NCI-H1092 (cell line): ENCODE measurements at regions not wholly inside any gene's neighbourhood (a gene's known extent, or its start where the extent isn't known, plus 50 kb on each side); places are given as distances from the start of the nearest gene placed in this dataset.

Experiments
- DNase-seq: peaks from one replicate; lab custom pipeline; 2025; lab: John Stamatoyannopoulos, UW

DNA sequence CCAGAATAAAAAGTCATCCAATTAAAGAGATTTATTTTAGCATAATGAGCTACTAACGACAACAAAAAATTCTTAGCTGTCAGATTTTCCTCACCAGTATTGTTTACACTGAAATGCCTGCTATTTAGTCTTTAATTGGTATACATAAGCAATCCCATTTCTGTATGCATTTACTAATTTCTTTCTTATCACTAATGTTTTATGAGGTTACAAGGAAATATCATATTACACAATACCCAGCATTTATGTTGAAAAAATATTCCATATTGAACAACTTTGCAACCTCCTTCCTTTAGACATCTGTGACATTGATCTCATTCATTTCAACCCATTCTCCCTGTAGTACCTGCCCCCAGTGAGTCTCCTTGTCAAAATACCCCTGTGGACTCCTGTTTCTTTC is 135.4 kb downstream of the SLITRK6 start:
- DNase-seq, result no peak

DNA sequence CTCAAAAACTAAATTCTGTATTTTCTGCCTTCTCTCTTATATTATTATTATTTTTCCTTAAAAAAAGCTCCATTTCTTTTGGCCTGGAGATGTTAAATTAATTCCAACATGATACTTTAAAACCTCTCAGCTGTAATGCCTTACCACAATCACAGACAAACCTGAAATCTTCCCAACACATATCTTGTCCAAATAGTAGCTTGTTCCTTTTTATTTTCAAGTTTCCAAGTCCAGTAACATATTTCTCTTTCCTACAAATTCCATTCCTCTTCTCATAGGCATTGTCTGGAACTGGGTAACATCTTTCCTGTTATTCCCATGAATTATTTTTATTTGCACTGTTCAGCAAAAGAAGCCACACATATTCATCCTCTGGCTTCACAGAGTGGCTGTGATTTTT is 137.0 kb downstream of the SLITRK6 start:
- DNase-seq, result no peak

DNA sequence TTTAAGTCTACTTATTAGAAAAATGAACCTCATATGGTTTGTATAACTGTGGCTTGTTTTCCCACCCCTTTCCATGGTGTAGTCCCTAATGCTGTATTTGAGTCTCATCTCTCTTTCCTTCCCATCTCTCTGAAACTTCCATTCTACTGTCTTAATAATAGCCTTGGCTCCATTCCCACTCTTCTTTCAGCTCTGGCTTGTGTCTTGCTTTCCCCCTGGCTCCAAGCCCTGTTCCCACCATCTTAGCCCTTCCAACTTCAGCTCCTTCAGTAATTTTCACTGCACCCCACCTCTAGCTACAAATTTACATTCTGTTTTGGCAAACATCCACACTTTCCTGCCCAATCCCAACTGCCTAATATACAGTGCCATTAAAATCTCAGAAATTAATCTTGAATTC is 137.5 kb downstream of the SLITRK6 start:
- DNase-seq, result no peak

DNA sequence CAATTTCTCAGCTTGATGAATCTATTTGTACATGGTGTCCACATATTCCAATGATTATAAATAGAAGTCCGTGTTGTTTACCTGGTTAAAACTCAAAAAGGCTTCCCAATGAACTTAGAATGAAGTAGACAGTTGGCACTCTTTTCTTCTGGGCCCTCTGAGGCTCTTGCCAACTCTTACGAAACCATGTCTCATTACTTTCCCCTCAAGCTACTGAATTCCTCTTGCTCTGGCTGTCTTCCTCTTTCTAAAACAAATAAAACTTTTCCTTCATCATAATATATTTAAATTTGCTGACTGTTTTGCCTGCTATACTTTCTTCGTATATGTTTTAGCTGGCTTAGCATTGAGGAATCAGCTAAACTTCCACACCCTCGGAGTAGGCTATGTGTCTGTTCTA is 139.7 kb downstream of the SLITRK6 start:
- DNase-seq, result no peak

DNA sequence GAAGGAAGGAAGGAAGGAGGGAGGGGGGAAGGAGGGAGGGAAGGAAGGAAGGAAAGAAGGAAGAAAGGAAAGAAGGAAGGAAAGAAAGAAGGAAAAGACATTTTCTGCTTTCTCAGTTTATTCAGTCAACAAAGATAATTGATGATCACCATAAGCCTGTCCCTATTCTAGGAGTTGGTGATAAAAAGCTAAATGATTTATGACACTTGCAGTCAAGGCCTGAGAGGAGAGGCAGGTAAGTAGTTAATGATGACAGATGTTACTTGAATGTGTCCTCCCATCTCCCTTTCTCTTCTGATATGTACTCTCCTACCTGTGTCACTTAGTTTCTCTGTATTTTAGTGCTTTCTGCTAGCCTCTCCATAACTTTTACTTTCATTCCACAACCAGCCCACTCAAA is 141.3 kb downstream of the SLITRK6 start:
- no peak for DNase-seq

DNA sequence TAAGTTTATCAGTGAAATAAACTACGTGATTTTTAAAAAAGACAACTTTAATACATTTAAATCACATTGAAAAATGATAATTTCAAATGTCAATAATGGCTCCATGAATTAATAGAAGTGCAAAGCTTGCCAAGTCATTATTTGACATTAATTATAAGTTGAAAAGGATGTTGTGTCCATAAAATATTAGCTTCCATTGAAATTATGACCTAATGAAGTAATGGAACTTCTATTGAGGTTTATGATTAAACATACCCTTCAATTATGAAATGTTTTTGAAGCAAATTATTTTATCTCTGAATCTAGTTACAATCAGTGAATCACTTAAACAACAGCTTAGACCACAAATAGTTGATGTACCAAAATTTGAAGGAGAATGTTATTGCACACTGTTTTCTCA is 144.2 kb downstream of the SLITRK6 start:
- no peak for DNase-seq

DNA sequence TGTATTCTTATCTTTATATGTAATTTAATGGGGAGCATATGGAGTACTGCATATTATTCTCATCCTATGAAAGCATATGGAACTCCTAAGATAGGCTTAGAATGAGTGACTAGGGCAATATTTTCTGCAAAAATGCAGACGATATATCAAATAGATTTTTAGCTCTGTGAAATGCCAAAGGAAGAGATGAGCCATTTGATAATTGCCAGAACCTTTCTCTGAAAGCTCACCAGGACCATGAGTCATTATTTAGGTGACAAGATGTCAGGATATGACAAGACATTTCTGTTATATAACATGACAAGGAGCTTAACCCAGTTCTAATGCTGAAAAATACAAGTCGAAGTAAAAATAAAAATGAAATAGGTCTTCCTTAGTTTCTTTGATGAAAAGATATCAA is 145.0 kb downstream of the SLITRK6 start:
- no peak for DNase-seq

DNA sequence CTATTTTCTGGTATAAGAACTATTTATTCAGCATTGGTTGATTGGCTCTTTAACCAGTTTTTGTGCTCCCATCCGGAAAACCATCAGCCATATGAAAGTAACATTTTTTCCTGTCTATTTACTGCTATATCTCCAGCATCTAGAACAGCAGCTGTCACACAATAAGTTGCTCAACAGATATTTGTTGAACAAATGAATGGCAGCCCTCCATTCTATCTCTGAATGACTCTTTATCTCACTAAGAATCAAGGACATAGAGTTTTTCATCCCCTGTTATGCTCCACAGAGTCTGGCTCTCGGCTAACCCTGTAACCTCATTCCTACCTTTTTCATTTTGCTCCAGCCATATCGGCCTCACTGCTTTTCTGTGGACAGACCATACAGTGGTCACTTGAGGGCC is 145.5 kb downstream of the SLITRK6 start:
- DNase-seq, result no peak

DNA sequence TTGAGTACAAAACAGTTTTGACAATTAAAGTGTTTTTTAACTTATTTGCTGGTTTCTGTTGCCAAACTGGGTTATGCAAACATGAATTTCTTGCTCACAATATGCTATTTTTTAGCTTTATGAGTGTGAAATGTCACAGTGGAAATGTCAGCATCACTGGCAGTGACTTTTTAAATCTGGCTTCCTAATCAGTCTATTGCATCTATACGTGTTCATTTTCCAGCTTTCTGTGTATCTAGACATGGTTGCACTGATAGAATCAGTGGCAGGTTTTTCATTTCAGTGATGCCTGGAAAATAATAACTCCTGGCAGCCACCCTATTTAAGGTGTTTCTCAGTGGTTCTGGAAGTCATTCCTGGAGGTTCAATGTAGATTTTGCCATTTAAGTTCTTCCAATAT is 146.7 kb downstream of the SLITRK6 start:
- DNase-seq, result no peak

DNA sequence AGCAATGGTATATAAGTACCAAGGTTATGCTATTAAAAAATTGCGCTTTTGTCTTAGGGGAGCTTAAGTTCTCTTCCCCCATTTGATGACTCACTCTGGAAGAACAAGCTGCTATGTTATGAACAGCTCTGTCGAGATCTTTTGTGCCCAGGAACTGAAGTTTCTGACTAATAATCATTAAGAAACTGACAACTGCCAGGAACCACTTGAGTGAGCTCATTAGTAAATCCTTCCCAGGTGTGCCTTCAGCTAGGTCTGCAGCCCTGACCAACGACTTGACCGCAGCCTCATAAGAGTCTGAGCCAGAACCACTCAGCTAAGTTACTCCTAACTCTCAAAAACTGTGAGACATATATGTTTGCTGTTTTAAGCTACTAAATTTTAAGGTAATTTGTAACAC is 147.8 kb downstream of the SLITRK6 start:
- no peak for DNase-seq

DNA sequence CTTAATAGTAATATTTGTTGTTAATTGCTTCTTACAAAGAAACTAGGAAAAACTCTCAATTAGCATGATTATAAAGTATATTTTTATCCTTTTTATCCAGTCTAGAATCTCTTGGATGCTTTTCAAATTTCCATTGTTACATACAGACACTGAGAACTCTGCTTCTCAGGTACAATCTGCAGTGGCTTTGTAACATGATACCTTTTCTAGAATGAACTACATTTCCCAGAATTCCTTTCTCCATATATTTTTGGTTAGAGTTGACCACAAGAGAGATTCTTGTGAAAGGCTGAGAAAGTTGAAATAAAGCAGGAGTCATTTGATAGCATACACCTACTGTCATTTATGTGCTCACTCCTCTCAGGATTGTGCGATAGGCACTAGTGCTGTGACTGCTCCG is 148.6 kb downstream of the SLITRK6 start:
- DNase-seq, result no peak

DNA sequence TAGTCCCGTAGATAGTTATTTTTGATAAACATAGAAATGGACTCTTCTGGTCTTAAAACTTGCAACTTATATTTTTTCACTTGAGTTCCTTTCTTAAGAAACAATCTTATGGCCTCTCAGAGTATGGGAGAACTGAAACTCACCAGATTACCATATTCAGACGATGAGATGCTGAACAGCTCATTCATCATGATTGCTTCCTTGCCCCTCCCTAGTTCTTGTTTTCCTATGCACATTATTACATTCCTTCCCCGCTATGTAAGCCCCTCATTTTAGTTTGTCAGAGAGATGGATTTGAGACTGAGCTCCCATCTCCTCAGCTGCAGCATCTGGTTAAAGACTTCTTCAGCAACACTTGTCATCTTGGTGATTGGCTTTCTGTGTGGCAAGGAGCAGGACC is 158.5 kb downstream of the SLITRK6 start:
- no peak for DNase-seq

DNA sequence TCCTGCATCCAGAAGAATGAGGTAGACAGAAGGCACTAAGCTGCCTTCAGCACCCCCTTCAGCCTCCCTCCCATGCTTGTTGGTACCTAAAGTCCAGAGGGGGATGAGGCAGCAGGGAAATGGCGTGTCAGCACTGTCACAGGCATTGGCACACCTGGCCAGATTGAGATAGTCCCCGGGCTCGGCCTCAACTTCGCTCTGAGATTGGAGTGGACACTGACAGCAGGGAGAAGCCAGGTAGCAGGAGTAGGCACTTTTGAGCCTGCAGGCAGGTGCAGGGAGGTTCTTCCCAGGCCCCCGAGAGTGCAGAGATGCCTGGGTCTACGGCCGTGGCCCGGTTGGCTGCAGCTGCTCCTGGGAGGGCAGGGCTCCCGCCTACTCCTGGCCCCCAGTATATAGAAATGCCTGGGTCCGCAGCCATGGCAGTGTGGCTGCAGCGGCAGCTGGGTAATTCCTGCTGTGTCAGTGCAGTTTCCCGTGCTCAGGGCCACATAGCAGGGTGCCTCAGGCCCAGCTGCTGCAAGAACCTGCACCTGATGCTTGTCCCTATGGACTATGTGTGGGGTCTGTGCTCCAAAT is 160.3 kb downstream of the SLITRK6 start:
- no peak for DNase-seq

DNA sequence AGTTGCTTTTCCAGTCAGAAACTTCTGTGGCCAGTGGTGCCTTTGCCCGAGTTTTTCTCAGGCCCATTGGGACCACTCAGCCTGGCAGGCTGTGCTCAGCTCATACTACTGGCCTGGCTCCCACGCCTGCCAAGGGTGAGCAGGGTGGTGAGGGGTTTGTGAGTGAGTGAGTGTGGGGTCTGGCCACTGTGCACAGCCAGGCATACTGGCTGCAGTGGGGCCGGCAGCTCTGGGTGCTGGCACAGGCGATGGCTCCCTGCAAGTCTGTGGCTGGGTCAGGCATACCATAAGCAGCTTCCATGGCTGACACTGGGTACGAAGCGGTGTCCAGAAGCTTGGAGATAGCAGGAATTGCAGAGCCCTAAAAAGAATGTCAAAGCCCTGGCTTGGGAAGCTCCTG is 161.0 kb downstream of the SLITRK6 start:
- DNase-seq, result no peak

DNA sequence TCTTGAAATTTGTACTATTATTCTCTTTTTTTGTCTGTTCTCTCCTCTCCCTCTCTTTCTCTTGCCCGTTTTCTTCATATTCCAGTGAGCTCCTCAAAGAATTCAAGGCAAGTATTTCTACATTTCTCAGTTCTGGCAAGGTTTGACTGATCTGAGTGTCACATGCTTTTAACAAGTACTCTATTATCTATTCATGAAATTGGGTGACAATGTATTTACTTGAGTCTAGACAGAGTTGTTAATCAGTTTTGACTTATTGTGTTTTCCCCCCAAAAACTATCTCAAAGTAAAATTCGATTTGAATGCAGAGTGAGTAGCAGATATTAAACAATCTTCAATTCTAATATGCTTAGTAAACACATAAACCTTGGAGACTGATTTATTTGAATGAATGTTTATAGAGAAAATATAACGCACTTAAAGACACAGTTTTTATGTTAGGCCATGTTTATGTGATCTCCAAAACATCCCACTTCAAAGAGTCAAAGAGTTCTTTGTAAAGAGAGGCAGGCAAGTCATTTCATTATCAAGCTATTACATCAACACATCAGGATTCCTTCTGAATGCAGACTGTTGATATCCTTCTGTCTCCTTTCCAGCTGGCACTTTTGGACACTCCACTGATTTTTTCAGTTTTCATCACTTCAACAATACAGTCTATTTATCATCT is 166.6 kb downstream of the SLITRK6 start:
- no peak for DNase-seq

DNA sequence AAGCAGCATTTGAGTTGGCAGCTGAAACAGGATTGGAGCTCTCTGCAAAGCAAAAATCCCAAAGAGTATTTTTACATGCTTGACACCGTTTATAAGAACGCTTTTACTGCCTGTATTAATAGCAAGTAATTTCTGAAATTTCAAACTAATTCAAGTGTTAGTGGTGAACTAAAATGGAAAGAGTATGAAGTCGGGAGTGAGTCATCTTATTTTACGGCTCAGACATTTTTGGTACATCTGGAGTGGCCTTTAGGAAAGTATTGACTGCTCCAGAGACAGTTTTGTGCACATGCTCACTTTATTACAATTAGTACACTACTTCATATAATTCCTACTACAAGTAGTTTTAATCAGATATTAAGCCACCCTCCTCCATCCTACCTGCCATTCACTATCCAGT is 167.4 kb downstream of the SLITRK6 start:
- DNase-seq, result no peak

DNA sequence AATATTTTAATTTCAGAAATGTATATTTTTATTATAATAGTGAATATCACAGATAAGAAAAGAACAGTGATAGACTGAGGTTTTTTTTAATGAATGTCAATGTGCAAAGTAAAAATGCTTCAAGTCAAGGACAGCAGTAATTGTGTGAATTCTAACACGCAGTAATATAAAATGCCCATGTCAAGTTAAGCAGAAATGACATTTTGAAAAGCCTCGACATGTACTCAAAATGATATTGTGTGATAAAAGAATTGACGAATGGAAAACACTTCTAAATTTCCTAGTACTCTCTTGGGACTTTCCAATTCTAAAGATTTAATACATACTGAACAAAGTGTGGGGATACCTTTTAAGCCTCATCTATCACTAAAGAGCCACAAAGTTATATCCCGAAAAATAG is 172.6 kb downstream of the SLITRK6 start:
- DNase-seq, result no peak

DNA sequence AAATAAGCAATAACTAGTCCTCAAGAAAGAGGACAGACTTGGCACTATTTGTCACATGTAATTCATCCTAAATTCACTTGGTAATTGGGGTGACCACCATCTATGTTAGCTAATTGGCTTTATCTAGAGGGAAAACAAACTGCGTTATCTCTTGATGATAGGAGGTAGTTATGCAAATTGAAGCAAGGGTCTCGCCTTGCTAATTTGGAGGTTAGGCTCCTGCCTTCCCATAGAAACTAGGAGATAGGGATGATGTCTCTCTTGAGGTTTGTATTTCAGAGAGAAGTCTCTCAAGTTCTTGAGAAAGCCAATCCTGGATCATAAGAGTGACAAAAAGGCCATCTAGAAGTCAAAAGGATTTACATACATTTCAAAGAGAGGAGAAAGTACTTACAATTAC is 179.9 kb downstream of the SLITRK6 start:
- DNase-seq, result no peak

DNA sequence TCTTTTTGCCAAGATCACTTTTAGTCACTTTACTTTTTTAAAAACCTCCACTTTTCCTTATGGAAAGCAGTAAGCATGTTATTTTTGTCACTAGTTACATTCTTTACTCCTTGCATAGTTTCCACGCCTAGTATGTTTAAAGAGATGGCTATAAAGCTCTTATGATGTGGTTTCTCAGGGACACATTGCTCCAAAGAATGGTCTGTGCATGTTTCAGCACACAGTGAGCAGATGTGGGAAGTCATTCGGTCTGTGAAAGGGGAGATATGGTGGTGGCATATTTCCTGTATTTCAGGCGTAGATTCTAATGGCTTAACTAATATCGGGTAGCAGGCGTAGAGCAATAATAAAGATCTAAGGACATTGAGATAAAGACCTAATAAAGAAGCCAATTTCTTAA is 180.7 kb downstream of the SLITRK6 start:
- DNase-seq, result no peak

DNA sequence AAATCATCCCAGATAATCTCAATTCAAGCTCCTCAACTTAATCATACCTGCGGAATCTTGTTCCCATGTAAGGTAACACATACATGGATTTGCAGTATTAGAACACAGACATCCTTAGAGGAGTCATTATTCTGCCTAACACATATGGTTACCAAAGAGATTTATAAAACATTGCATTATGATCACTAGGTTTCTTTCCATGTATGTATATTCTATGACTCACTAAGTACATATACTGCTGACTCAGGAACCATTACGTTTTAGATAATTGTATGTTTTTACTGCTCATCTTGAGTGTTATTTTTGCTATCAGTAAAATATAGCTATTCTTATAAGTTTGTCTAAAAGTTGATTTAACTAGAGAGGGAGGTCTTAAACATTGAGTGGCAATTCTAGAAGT is 182.9 kb downstream of the SLITRK6 start:
- no peak for DNase-seq

DNA sequence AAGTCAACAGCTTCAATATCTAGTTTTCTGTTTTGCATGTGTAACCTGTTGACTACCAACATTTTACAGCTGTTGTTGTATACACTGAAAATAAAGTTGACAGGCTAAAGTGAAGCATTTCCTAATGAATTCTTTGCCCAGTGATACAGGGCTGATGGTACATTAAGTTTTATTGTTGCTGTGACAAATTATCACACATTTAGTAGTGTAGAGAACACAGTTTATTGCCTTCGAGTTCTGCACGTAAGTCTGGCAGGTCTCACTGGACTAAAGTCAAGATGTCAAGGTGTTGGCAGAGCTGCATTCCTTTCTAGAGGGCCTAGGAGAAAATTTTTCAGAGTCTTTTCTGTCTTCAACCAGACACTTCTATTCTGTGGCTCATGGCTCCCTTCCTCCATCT is 184.2 kb downstream of the SLITRK6 start:
- no peak for DNase-seq

DNA sequence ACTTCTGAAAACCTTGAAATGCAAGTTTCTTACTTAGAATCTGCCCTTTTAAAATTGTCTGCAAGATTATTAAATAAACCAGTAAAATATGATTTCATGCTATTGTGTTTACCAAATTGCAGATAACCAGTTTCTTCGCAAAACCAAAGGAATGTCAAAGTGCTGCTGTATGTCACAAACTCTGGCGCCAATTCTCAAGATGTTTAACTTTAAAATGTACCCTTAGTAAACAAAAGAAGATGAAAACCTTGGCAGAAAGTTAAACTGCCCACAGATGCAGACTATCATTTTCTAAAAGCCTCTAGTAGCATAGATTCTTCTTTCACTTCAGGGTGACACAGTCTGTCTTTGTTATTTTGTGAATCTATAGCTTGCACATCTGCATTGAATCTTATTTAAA is 189.2 kb downstream of the SLITRK6 start:
- DNase-seq, result no peak

DNA sequence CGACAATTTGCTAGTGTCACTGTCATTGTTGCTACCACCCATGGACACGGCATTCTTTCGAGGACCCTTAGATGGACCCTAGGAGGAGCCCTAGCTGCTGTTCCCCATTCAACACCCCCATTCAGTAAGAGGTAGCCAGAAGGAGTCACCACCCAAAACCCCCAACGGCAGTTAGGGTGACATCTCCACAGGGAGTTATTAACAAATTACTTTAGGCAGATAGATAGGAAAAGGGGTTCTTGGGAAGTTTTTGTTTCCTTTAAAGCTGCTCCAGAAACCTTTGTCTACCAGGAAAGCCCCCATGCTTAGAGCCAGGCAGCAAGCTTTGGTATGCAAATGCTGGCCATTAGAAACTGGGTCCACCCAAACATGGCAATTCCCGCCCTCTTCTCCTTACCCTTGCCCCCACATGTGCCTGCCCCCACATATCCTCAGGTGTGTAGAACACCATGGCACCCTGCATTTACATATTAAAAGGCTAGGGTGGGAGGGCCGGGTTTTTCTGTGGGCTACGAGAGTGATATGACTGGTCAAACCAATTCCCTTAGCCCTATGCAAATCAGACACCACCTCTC is 190.9 kb downstream of the SLITRK6 start:
- DNase-seq, result no peak

DNA sequence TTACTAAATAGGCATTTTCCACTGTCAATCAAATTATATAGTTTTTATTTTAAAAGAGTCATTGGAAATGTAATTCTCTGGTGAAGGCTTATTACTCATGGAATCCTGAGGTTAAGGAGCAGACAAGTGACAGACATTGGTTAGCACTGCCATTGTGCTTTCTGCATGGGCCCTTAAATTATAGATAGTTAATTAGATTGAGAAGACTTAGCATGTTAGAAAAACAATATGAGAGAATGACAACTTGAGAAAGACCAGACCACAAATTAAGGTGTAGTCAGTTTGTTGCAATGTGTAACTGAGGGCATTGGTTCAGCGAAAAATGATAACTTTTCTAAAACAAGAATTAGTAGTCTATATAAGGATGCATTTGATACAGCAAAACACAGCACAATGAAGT is 195.5 kb downstream of the SLITRK6 start:
- no peak for DNase-seq
